IMR-90 (cell line): ENCODE measurements at regions not wholly inside any gene's neighbourhood (a gene's known extent, or its start where the extent isn't known, plus 50 kb on each side); places are given as distances from the start of the nearest gene placed in this dataset.

Experiments
- ATAC-seq: fragments of 200-7000 bp; cut with Tn5 transposase; 2 replicates; pipeline ENCODE4 v1.9.1; 2020; ENCODE audit warnings: low read depth, mild to moderate bottlenecking, moderate library complexity
- BruUV-seq: library from RNA; stranded (reverse); fragments of 400-500 nt; replicated peaks from 2 replicates; lab custom pipeline; 2021; lab: Mats Ljungman, UMichigan
- CTCF ChIA-PET: fragments of 300-600 bp; formaldehyde crosslinking; extraction: SDS; loops from one replicate; lab custom pipeline; 2021; ENCODE audit warnings: antibody characterized with exemption; lab: Yijun Ruan, JAX
- POLR2A ChIA-PET: fragments of 300-600 bp; sonication (Branson Sonifier 250); formaldehyde crosslinking; loops from one replicate; lab custom pipeline; 2022; ENCODE audit warnings: antibody characterized with exemption; ENCODE audit not compliant: unreplicated experiment; lab: Charles Lee
- DNase-seq: peaks from one replicate; pipeline ENCODE4 v3.0.0; 2013
- H2AFZ ChIP-seq: replicated peaks from 2 replicates; pipeline ENCODE3; 2013; ENCODE audit warnings: low read length, mild to moderate bottlenecking; ENCODE audit not compliant: poor library complexity
- H2AK5ac ChIP-seq: 2 replicates; pipeline ENCODE4 v1.6.1; 2013; ENCODE audit warnings: low read depth, low read length, inconsistent platforms
- H2AK9ac ChIP-seq: replicated peaks from 2 replicates; pipeline ENCODE3; 2013; ENCODE audit warnings: mild to moderate bottlenecking, low read depth, low read length, moderate library complexity; ENCODE audit not compliant: poor library complexity
- H2BK120ac ChIP-seq: 2 replicates; pipeline ENCODE4 v1.6.1; 2013; ENCODE audit warnings: low read depth, low read length, inconsistent platforms
- H2BK15ac ChIP-seq: 3 replicates; pipeline ENCODE4 v1.6.1; 2013; ENCODE audit warnings: low read depth, low read length, inconsistent platforms
- H2BK20ac ChIP-seq: 2 replicates; pipeline ENCODE4 v1.6.1; 2013; ENCODE audit warnings: low read depth, mild to moderate bottlenecking, inconsistent platforms, low read length, moderate library complexity
- H2BK5ac ChIP-seq: 2 replicates; pipeline ENCODE4 v1.6.1; 2013; ENCODE audit warnings: mild to moderate bottlenecking, low read depth, low read length, inconsistent platforms; ENCODE audit not compliant: poor library complexity, severe bottlenecking
- H3K14ac ChIP-seq: replicated peaks from 2 replicates; pipeline ENCODE4 v1.6.1; 2013; ENCODE audit warnings: low read depth, low read length, inconsistent platforms
- H3K18ac ChIP-seq: 2 replicates; pipeline ENCODE4 v1.6.1; 2013; ENCODE audit warnings: low read depth, low read length, control low read depth
- H3K23ac ChIP-seq: 2 replicates; pipeline ENCODE4 v1.6.1; 2013; ENCODE audit warnings: low read depth, low read length, inconsistent platforms
- H3K27ac ChIP-seq: 2 replicates; pipeline ENCODE4 v1.5.1; 2013; ENCODE audit warnings: mild to moderate bottlenecking, control low read depth, low read length; ENCODE audit not compliant: insufficient read depth
- H3K27me3 ChIP-seq: 2 replicates; pipeline ENCODE4 v1.6.1; 2013; ENCODE audit warnings: low read length; ENCODE audit not compliant: control insufficient read depth, insufficient read depth
- H3K36me3 ChIP-seq: 2 replicates; pipeline ENCODE4 v1.6.1; 2013; ENCODE audit warnings: low read length, mixed read lengths; ENCODE audit not compliant: control insufficient read depth, insufficient read depth
- H3K4ac ChIP-seq: 2 replicates; pipeline ENCODE4 v1.6.1; 2013; ENCODE audit warnings: low read depth, low read length, inconsistent platforms
- H3K4me1 ChIP-seq: 2 replicates; pipeline ENCODE4 v1.6.1; 2013; ENCODE audit warnings: low read length, mixed read lengths; ENCODE audit not compliant: control insufficient read depth, insufficient read depth
- H3K4me2 ChIP-seq: 2 replicates; pipeline ENCODE4 v1.6.1; 2013; ENCODE audit warnings: low read depth, mild to moderate bottlenecking, control low read depth, low read length, moderate library complexity
- H3K4me3 ChIP-seq: 2 replicates; pipeline ENCODE4 v1.5.1; 2013; ENCODE audit warnings: low read depth, mild to moderate bottlenecking, control low read depth, low read length, moderate library complexity; ENCODE audit not compliant: insufficient read depth
- H3K56ac ChIP-seq: 2 replicates; pipeline ENCODE4 v1.6.1; 2013; ENCODE audit warnings: low read length, inconsistent platforms; ENCODE audit not compliant: insufficient read depth; ENCODE audit errors: extremely low read depth
- H3K79me1 ChIP-seq, 2 experiments: 2 replicates each; pipeline ENCODE4 v1.6.1; 2013; ENCODE audit warnings: low read length in 2 of 2, inconsistent platforms in 1 of 2, low read depth in 1 of 2
- H3K9ac ChIP-seq: 2 replicates; pipeline ENCODE4 v1.6.1; 2013; ENCODE audit warnings: low read depth, low read length, control low read depth
- H3K9me1 ChIP-seq: 2 replicates; pipeline ENCODE4 v1.6.1; 2013; ENCODE audit warnings: low read length, inconsistent platforms; ENCODE audit not compliant: insufficient read depth
- H3K9me3 ChIP-seq: 2 replicates; pipeline ENCODE4 v1.6.1; 2013; ENCODE audit warnings: low read length; ENCODE audit not compliant: control insufficient read depth, insufficient read depth
- H4K20me1 ChIP-seq: 2 replicates; pipeline ENCODE4 v1.6.1; 2013; ENCODE audit warnings: low read length, inconsistent platforms; ENCODE audit not compliant: insufficient read depth
- H4K5ac ChIP-seq: 2 replicates; pipeline ENCODE4 v1.6.1; 2013; ENCODE audit warnings: mild to moderate bottlenecking, low read depth, low read length, control low read depth
- H4K8ac ChIP-seq, 2 experiments: 2 replicates each; pipeline ENCODE4 v1.6.1; 2013; ENCODE audit warnings: low read depth in 2 of 2, low read length in 2 of 2, control low read depth in 1 of 2, inconsistent platforms in 1 of 2
- H4K91ac ChIP-seq: 2 replicates; pipeline ENCODE4 v1.6.1; 2013; ENCODE audit warnings: low read depth, low read length, inconsistent platforms; ENCODE audit not compliant: insufficient read depth
- FOS ChIP-seq: fragments of 150-350 bp; IDR thresholded peaks from 2 replicates; pipeline ENCODE4 v1.6.1; 2016; ENCODE audit warnings: low read depth, low read length
- MXI1 ChIP-seq: IDR thresholded peaks from 2 replicates; pipeline ENCODE4 v1.6.1; 2012; ENCODE audit warnings: low read depth, mild to moderate bottlenecking, low read length, moderate library complexity, borderline replicate concordance
- POLR2A ChIP-seq: IDR thresholded peaks from 2 replicates; pipeline ENCODE4 v1.6.1; 2012; ENCODE audit warnings: mild to moderate bottlenecking, low read depth, low read length
- WGBS, 2 experiments: methylation state at CpG; one replicate each; pipeline versions ENCODE4 v1.1.5 to v1.1.7; 2013; ENCODE audit warnings: missing lambda C conversion rate in 2 of 2; ENCODE audit not compliant: insufficient read length in 1 of 2; ENCODE audit errors: extremely low coverage in 2 of 2; 5-methylcytosine and 5-hydroxymethylcytosine counted together
- dilution Hi-C: fragments of 300-500 bp; cut with HindIII; formaldehyde crosslinking; loops from one replicate; pipeline ENCODE4 v1.14.3; 2018; ENCODE audit warnings: low sequenced_read_pairs; ENCODE audit not compliant: unreplicated experiment
- in situ Hi-C: fragments of 300-500 bp; cut with MboI; formaldehyde crosslinking; loops from 3 replicates; pipeline ENCODE4 v1.14.3; 2019; ENCODE audit warnings: low sequenced_read_pairs, inconsistent platforms, mixed read lengths
- intact Hi-C: fragments of 100-400 bp; cut with micrococcal nuclease; formaldehyde crosslinking; loops from 2 replicates; pipeline ENCODE4 v1.10.0; 2022

- Histone ChIP-seq H3K56ac (no peak overlapping the region), H3K4me3 (no peak overlapping the region), H3K4me1 (no peaks in the 10 kb centered on the region), H2AFZ (no peak overlapping the region), H3K9me3 (no peaks in the 10 kb centered on the region), H2AK5ac (no peak overlapping the region), H4K20me1 (no peaks in the 10 kb centered on the region), H4K8ac (no peak overlapping the region), H3K23ac (no peak overlapping the region), H3K4ac (no peak overlapping the region), H3K27ac (no peak overlapping the region), H2BK5ac (no peak overlapping the region), H3K36me3 (no peaks in the 10 kb centered on the region), H3K14ac (no peak overlapping the region), H2BK20ac (no peak overlapping the region), H3K27me3 (no peaks in the 10 kb centered on the region), H3K9me1 (no peaks in the 10 kb centered on the region), H2BK120ac (no peak overlapping the region), H3K4me2 (no peak overlapping the region), H3K9ac (no peak overlapping the region), H3K18ac (no peak overlapping the region), H2AK9ac (no peak overlapping the region), H3K79me1 (no peaks in the 10 kb centered on the region), H4K5ac (no peak overlapping the region), H2BK15ac (no peak overlapping the region), H4K91ac (no peak overlapping the region)
- WGBS, 2 experiments: 24% methylated on average over 2 of the region's 5 CpGs; no CpG with 5 or more reads in 1 of the 2 experiments
- ChIA-PET CTCF (no interaction called here), POLR2A (no interaction called here)
- in situ Hi-C loops (no loop called here), intact Hi-C loops (no loop called here), dilution Hi-C loops (no loop called here)
- no TSS peak for BruUV-seq
- ATAC-seq: no peak
- TF ChIP-seq FOS (no peak), POLR2A (no peak), MXI1 (no peak)
- no peak for DNase-seq
These were observed 195.4 kb upstream of the MAMLD1 start for GRCh38 chrX:150167482-150168324.
